D721Med (cell line): ENCODE measurements at regions not wholly inside any gene's neighbourhood (a gene's known extent, or its start where the extent isn't known, plus 50 kb on each side); places are given as distances from the start of the nearest gene placed in this dataset.

Source experiments
- DNase-seq: peaks from one replicate; pipeline ENCODE4 v3.0.0; 2011; ENCODE audit warnings: low spot score; ENCODE audit not compliant: insufficient read length
- FAIRE-seq: peaks from 2 replicates; lab custom pipeline; 2011; peaks lifted over from hg19 to GRCh38; lab: Jason Lieb, UNC
- CTCF ChIP-seq: IDR thresholded peaks from 2 replicates; pipeline ENCODE4 v1.5.1; 2012; ENCODE audit warnings: mild to moderate bottlenecking, control low read depth; ENCODE audit not compliant: insufficient read depth; ENCODE audit errors: missing control alignments

- no peak for TF ChIP-seq CTCF
- no peak for FAIRE-seq
Observed at GRCh38 chr14:34039428-34040047, 88.7 kb upstream of the EGLN3 start.

DNA sequence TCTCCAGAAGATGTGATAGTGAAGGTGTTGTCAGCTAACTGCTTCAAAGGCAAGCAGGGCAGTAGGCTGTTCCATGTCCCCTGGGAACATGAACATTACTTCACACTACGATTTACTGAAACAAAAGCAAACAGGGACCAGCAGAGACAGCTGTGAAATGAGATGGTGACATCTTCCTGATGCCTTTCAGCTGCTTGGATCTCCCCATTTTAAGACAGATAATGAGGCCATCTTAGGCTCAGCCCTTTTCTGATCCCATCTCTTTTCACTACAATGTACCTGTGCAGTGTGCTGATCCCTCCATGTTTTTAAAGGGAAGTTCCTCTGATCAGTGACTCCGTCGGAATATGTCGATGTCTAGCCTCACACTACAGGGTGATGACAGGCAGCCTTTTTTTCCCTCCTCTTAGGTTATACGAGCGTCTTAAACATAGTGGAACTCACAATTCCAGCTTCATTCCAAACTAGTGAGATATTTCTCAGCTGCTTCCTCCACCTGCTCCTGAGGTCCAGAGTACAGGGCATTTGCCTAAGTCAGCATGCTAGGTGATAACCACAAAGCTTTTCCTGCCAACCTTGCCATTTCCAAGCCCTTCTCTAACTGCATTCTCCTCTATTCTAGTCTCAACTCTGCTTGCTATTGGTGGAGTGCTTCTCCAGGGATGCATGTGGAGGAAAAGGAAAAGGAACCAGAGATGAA lies 87.6 kb upstream of the EGLN3 start:
- no peak for TF ChIP-seq CTCF
- no peak for FAIRE-seq
- no peak for DNase-seq

More at GRCh38 chr14:34039428-34040047, 88.7 kb upstream of the EGLN3 start:
- DNase-seq: no peak

GRCh38 chr14:34036319-34036766 lies 85.5 kb upstream of the EGLN3 start:
- FAIRE-seq: no peak
- DNase-seq: no peak
- TF ChIP-seq CTCF: no peak

DNA sequence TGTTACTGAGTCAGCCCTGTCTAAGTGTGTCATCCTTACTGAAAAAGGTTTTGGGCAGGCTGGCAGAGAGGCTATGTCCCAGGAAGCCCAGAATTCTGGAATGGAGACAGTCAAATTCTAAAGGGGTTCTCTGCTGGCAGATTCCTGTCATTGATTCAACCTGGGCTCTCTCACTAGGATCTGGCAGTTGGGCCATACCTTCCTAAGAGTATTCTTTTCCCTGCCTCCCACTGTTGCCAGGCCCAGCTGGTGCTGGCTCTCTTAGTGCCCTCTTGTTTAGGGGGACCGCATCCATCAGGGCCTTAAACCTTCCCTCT lies 85.0 kb upstream of the EGLN3 start:
- no peak for TF ChIP-seq CTCF
- DNase-seq (no peak), FAIRE-seq (no peak)

DNA sequence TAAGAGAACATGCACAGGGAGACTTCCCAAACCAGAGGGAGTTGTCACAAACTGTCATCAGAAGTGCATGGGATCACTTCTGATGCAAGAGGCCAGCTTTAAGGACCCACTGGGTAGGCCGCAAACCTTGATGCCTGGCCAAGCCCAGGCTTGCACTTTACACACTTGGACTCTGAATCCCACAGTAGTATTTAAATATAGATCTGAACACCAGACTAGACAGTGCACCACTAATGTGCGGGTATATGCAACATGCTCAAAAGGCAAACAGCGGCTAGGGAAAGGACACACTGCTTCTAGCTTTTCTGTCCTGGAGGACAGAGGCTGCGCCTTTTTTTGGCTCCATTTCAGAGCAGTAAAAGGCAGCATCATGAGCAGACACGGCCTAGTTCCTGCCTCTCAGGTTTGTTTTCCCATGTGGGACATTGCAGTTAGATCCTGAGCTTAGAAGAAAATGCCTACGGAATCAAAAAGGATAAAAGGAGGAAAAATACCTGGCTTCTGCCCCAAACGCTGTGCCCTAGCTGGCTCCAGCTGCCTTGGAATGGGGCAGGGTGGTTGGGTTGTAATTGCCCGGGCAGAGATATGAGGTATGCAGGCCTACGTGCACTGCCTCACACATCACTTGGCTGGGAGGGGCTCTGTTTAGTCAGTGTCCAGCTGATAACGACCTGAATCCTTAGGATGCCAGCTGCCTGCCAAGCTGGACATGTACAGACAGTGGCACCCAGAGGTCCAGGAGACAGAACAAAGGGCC lies 84.5 kb upstream of the EGLN3 start:
- TF ChIP-seq CTCF: no peak
- DNase-seq (no peak), FAIRE-seq (no peak)

- no peak for DNase-seq
- no peak for FAIRE-seq
- TF ChIP-seq CTCF: no peak
Observed at GRCh38 chr14:34034447-34035176, 83.7 kb upstream of the EGLN3 start.
